WTC11 (cell line): ENCODE measurements at regions not wholly inside any gene's neighbourhood (a gene's known extent, or its start where the extent isn't known, plus 50 kb on each side); places are given as distances from the start of the nearest gene placed in this dataset.

Experiments used
- ATAC-seq: fragments of 200-7000 bp; cut with Tn5 transposase; 2 replicates; pipeline ENCODE4 v1.10.0; 2021; ENCODE audit warnings: mild to moderate bottlenecking, moderate library complexity
- CTCF ChIA-PET: fragments of 300-600 bp; sonication (Branson Sonifier 250); formaldehyde crosslinking; loops from one replicate; lab custom pipeline; 2021; ENCODE audit warnings: antibody characterized with exemption; lab: Charles Lee
- POLR2A ChIA-PET: fragments of 350-600 bp; sonication (Branson Sonifier 250); formaldehyde crosslinking; loops from one replicate; lab custom pipeline; 2021; ENCODE audit warnings: antibody characterized with exemption; lab: Charles Lee
- DNase-seq: peaks from one replicate; pipeline ENCODE4 v3.0.0; 2021; ENCODE audit warnings: low spot score
- H3K27ac Mint-ChIP-seq: 2 replicates; pipeline ENCODE4 v1.8.0; 2021; ENCODE audit warnings: mixed read lengths
- H3K27me3 Mint-ChIP-seq: 2 replicates; pipeline ENCODE4 v1.8.0; 2021; ENCODE audit warnings: low read depth, mild to moderate bottlenecking, moderate library complexity, mixed read lengths
- H3K36me3 Mint-ChIP-seq: 2 replicates; pipeline ENCODE4 v1.8.0; 2021; ENCODE audit warnings: mixed read lengths
- H3K4me1 Mint-ChIP-seq: 2 replicates; pipeline ENCODE4 v1.8.0; 2022; ENCODE audit warnings: mixed read lengths
- H3K4me3 Mint-ChIP-seq: 2 replicates; pipeline ENCODE4 v1.8.0; 2021; ENCODE audit warnings: mild to moderate bottlenecking, moderate library complexity, mixed read lengths
- H3K9me3 Mint-ChIP-seq: 2 replicates; pipeline ENCODE4 v1.8.0; 2021; ENCODE audit warnings: mixed read lengths
- CDX4 ChIP-seq: fragments of 250-450 bp; sonication (Bioruptor Pico); IDR thresholded peaks from 2 replicates; pipeline ENCODE4 v1.9.0; 2021; ENCODE audit warnings: moderate library complexity, mild to moderate bottlenecking, inconsistent platforms, borderline replicate concordance
- CREB1 ChIP-seq: sonication (generic); formaldehyde crosslinking; IDR thresholded peaks from 2 replicates; pipeline ENCODE4 v1.8.0; 2023; ENCODE audit warnings: mild to moderate bottlenecking, missing genetic modification reagents
- E2F1 ChIP-seq: sonication (generic); formaldehyde crosslinking; IDR thresholded peaks from 2 replicates; pipeline ENCODE4 v1.8.0; 2022; ENCODE audit warnings: mild to moderate bottlenecking, missing genetic modification reagents
- HMGA2 ChIP-seq: fragments of 250-450 bp; sonication (Bioruptor Pico); IDR thresholded peaks from 2 replicates; pipeline ENCODE4 v1.4.0; 2021; ENCODE audit warnings: mild to moderate bottlenecking, moderate library complexity
- JUN ChIP-seq: sonication (generic); formaldehyde crosslinking; IDR thresholded peaks from 2 replicates; pipeline ENCODE4 v1.8.0; 2023; ENCODE audit warnings: mild to moderate bottlenecking, missing genetic modification reagents
- KAT7 ChIP-seq: sonication (generic); formaldehyde crosslinking; IDR thresholded peaks from 2 replicates; pipeline ENCODE4 v1.8.1; 2023; ENCODE audit warnings: missing genetic modification reagents, mild to moderate bottlenecking, borderline replicate concordance
- OVOL2 ChIP-seq: fragments of 250-450 bp; sonication (Bioruptor Pico); IDR thresholded peaks from 2 replicates; pipeline ENCODE4 v1.9.0; 2021; ENCODE audit warnings: mild to moderate bottlenecking, borderline replicate concordance
- PREB ChIP-seq: sonication (generic); formaldehyde crosslinking; IDR thresholded peaks from 2 replicates; pipeline ENCODE4 v1.8.1; 2022; ENCODE audit warnings: mild to moderate bottlenecking, missing genetic modification reagents, moderate library complexity, borderline replicate concordance
- RELA ChIP-seq: sonication (generic); formaldehyde crosslinking; IDR thresholded peaks from 2 replicates; pipeline ENCODE4 v1.8.1; 2022; ENCODE audit warnings: missing genetic modification reagents, mild to moderate bottlenecking, borderline replicate concordance
- SMAD3 ChIP-seq: sonication (generic); formaldehyde crosslinking; IDR thresholded peaks from 2 replicates; pipeline ENCODE4 v1.8.0; 2022; ENCODE audit warnings: missing genetic modification reagents, mild to moderate bottlenecking, borderline replicate concordance
- SMAD4 ChIP-seq: sonication (generic); formaldehyde crosslinking; IDR thresholded peaks from 2 replicates; pipeline ENCODE4 v1.8.0; 2022; ENCODE audit warnings: mild to moderate bottlenecking, missing genetic modification reagents
- TEAD4 ChIP-seq: sonication (generic); formaldehyde crosslinking; IDR thresholded peaks from 2 replicates; pipeline ENCODE4 v1.8.0; 2022; ENCODE audit warnings: mild to moderate bottlenecking, missing genetic modification reagents
- ZNF138 ChIP-seq: sonication (generic); formaldehyde crosslinking; conservative IDR thresholded peaks from 2 replicates; pipeline ENCODE4 v1.8.1; 2022; ENCODE audit warnings: mild to moderate bottlenecking, moderate library complexity, missing genetic modification reagents
- ZNF281 ChIP-seq: sonication (generic); formaldehyde crosslinking; IDR thresholded peaks from 2 replicates; pipeline ENCODE4 v1.8.0; 2023; ENCODE audit warnings: mild to moderate bottlenecking, missing genetic modification reagents
- ZNF512 ChIP-seq: sonication (generic); formaldehyde crosslinking; IDR thresholded peaks from 2 replicates; pipeline ENCODE4 v1.8.1; 2022; ENCODE audit warnings: missing genetic modification reagents, borderline replicate concordance
- TF ChIP-seq, protein P1 (sequence below): sonication (generic); formaldehyde crosslinking; IDR thresholded peaks from 2 replicates; pipeline ENCODE4 v1.8.1; 2023; ENCODE audit warnings: mild to moderate bottlenecking, missing genetic modification reagents, moderate library complexity

DNA sequence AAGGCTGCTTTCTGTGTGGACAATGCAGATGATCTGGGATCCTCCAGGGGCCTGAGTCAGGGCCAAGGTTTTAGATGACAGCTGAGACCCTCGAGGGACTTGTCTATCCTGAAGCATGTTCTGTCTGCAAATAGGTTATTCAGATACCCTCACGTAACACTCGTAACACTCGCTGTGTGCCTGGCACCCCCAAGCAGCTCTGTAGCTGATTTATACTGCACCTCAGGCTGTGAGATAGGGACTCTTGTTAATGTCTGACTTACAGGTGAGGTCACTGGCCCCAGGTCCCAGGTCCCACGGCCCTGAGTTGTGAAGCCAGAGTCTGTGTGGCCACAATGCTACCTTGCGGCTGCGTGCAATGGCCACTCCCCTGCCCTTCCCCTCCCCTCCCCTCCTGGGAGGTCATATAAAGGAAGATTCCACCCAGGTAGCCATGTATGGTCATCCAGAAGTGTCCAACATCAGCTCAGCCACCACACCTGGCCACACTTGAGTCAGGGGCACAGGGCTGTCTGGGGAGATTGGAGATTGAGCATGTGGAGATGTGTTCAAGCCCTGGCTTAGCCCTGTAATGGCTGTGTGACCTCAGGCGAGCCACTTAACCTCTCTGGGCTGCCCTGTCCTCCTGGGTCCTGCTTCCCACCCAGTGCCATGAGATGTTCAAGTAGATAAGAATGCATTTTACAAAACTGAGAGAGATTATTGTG lies 687.7 kb downstream of the MATN1 start:
- H3K4me3 Mint-ChIP-seq, result no peak overlapping the region
- ChIA-PET POLR2A (no interaction called here), CTCF (no interaction called here)
- H3K27ac Mint-ChIP-seq, result no peak overlapping the region
- H3K4me1 Mint-ChIP-seq, result peaks cover 8% of the 10 kb centered on the region; the same call in 1 of the 2 replicates
- TF ChIP-seq JUN (CRISPR knock-in tag) (no peak), CDX4 (CRISPR knock-in tag) (no peak), E2F1 (CRISPR knock-in tag) (no peak), KAT7 (CRISPR knock-in tag) (no peak), SMAD4 (no peak), HMGA2 (CRISPR knock-in tag) (no peak), RELA (CRISPR knock-in tag) (no peak), ZNF281 (CRISPR knock-in tag) (no peak), TEAD4 (CRISPR knock-in tag) (no peak), SMAD3 (no peak), OVOL2 (no peak), PREB (no peak), CREB1 (no peak), ZNF512 (CRISPR knock-in tag) (no peak), ZNF138 (no peak)
- TF ChIP-seq, protein P1, sequence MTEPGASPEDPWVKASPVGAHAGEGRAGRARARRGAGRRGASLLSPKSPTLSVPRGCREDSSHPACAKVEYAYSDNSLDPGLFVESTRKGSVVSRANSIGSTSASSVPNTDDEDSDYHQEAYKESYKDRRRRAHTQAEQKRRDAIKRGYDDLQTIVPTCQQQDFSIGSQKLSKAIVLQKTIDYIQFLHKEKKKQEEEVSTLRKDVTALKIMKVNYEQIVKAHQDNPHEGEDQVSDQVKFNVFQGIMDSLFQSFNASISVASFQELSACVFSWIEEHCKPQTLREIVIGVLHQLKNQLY (CRISPR knock-in tag), result no peak
- DNase-seq (no peak), ATAC-seq (no peak)
- H3K9me3 Mint-ChIP-seq, result peaks cover 24% of the 10 kb centered on the region
- peaks cover 12% of the 10 kb centered on the region for H3K36me3 Mint-ChIP-seq
- H3K27me3 Mint-ChIP-seq, result peaks cover 3% of the 10 kb centered on the region
